Calu3 (cell line): ENCODE measurements at regions not wholly inside any gene's neighbourhood (a gene's known extent, or its start where the extent isn't known, plus 50 kb on each side); places are given as distances from the start of the nearest gene placed in this dataset.

Experiments
- BruUV-seq: library from RNA; stranded (reverse); fragments of 400-500 nt; replicated peaks from 2 replicates; lab custom pipeline; 2021; lab: Mats Ljungman, UMichigan
- CTCF ChIA-PET: fragments of 300-600 bp; sonication (Branson Sonifier 250); formaldehyde crosslinking; loops from one replicate; lab custom pipeline; 2022; ENCODE audit warnings: antibody characterized with exemption; lab: Charles Lee
- DNase-seq: peaks from one replicate; pipeline ENCODE4 v3.0.0; 2022
- H3K27ac Mint-ChIP-seq: one replicate; pipeline ENCODE4 v1.8.0; 2022; ENCODE audit warnings: mixed read lengths; ENCODE audit not compliant: unreplicated experiment
- H3K27me3 Mint-ChIP-seq: one replicate; pipeline ENCODE4 v1.8.0; 2022; ENCODE audit warnings: mixed read lengths; ENCODE audit not compliant: unreplicated experiment
- H3K36me3 Mint-ChIP-seq: one replicate; pipeline ENCODE4 v1.8.0; 2022; ENCODE audit warnings: mild to moderate bottlenecking, moderate library complexity, mixed read lengths; ENCODE audit not compliant: insufficient read depth, unreplicated experiment
- H3K4me1 Mint-ChIP-seq: one replicate; pipeline ENCODE4 v1.8.0; 2022; ENCODE audit warnings: mild to moderate bottlenecking, low read depth, mixed read lengths; ENCODE audit not compliant: unreplicated experiment
- H3K4me3 Mint-ChIP-seq: one replicate; pipeline ENCODE4 v1.8.0; 2022; ENCODE audit warnings: mild to moderate bottlenecking, low read depth, moderate library complexity, mixed read lengths; ENCODE audit not compliant: unreplicated experiment
- H3K9me3 Mint-ChIP-seq: one replicate; pipeline ENCODE4 v1.8.0; 2022; ENCODE audit warnings: low read depth, mixed read lengths; ENCODE audit not compliant: unreplicated experiment
- CTCF ChIP-seq: fragments of 200-600 bp; IDR thresholded peaks from one replicate; pipeline ENCODE4 v1.8.0; 2022; ENCODE audit warnings: antibody characterized with exemption; ENCODE audit not compliant: unreplicated experiment
- intact Hi-C: fragments of 100-400 bp; cut with micrococcal nuclease; formaldehyde crosslinking; loops from one replicate; pipeline ENCODE4 v1.10.0; 2022; ENCODE audit not compliant: unreplicated experiment

GRCh38 chr4:85411386-85411785, 63.6 kb upstream of the ARHGAP24 start:
- no peaks in the 10 kb centered on the region for H3K9me3 Mint-ChIP-seq
- TF ChIP-seq CTCF: no peak
- DNase-seq: no peak
- no peaks in the 10 kb centered on the region for H3K27me3 Mint-ChIP-seq
- no peak overlapping the region for H3K27ac Mint-ChIP-seq
- intact Hi-C loops: no loop called here
- H3K36me3 Mint-ChIP-seq: no peaks in the 10 kb centered on the region
- CTCF ChIA-PET: no interaction called here
- no peaks in the 10 kb centered on the region for H3K4me1 Mint-ChIP-seq
- H3K4me3 Mint-ChIP-seq: no peak overlapping the region
- no TSS peak for BruUV-seq

GRCh38 chr4:85414972-85415371, 60.0 kb upstream of the ARHGAP24 start:
- no peak overlapping the region for H3K4me3 Mint-ChIP-seq
- no peak overlapping the region for H3K27ac Mint-ChIP-seq
- intact Hi-C loops: loop anchor here (5.0 kb wide), 1 partner anchor 332 kb away; no protein-coding TSS in a partner anchor
- no peak for TF ChIP-seq CTCF
- H3K9me3 Mint-ChIP-seq: no peaks in the 10 kb centered on the region
- H3K27me3 Mint-ChIP-seq: no peaks in the 10 kb centered on the region
- no TSS peak for BruUV-seq
- no peaks in the 10 kb centered on the region for H3K36me3 Mint-ChIP-seq
- DNase-seq: no peak
- CTCF ChIA-PET: no interaction called here
- H3K4me1 Mint-ChIP-seq: no peaks in the 10 kb centered on the region

- H3K36me3 Mint-ChIP-seq: no peaks in the 10 kb centered on the region
- no peaks in the 10 kb centered on the region for H3K4me1 Mint-ChIP-seq
- H3K27me3 Mint-ChIP-seq: no peaks in the 10 kb centered on the region
- intact Hi-C loops: loop anchor here (5.0 kb wide), 1 partner anchor 331 kb away; no protein-coding TSS in a partner anchor
- CTCF ChIA-PET: no interaction called here
- no TSS peak for BruUV-seq
- H3K4me3 Mint-ChIP-seq: no peak overlapping the region
- no peak for DNase-seq
- no peak overlapping the region for H3K27ac Mint-ChIP-seq
- H3K9me3 Mint-ChIP-seq: no peaks in the 10 kb centered on the region
- no peak for TF ChIP-seq CTCF
These were observed 58.9 kb upstream of the ARHGAP24 start for GRCh38 chr4:85416094-85416493.

- Mint-ChIP-seq H3K4me1 (no peaks in the 10 kb centered on the region), H3K36me3 (no peaks in the 10 kb centered on the region), H3K27ac (no peak overlapping the region), H3K27me3 (no peaks in the 10 kb centered on the region), H3K4me3 (no peak overlapping the region), H3K9me3 (no peaks in the 10 kb centered on the region)
- no TSS peak for BruUV-seq
- CTCF ChIA-PET: no interaction called here
- no peak for TF ChIP-seq CTCF
- intact Hi-C loops: loop anchor here (5.0 kb wide), 1 partner anchor 328 kb away; no protein-coding TSS in a partner anchor
- no peak for DNase-seq
These were observed 55.8 kb upstream of the ARHGAP24 start for GRCh38 chr4:85419103-85419502.
